Type B pancreatic cell (in vitro differentiated cells): ENCODE measurements at regions not wholly inside any gene's neighbourhood (a gene's known extent, or its start where the extent isn't known, plus 50 kb on each side); places are given as distances from the start of the nearest gene placed in this dataset.

Experiments used
- DNase-seq: peaks from one replicate; pipeline ENCODE4 v3.0.0; 2021; ENCODE audit warnings: mixed read lengths; ENCODE audit not compliant: unreplicated experiment; ENCODE audit errors: extremely low spot score
- H3K27ac Mint-ChIP-seq: 2 replicates; pipeline ENCODE4 v1.8.0; 2021; ENCODE audit warnings: mild to moderate bottlenecking, mixed read lengths
- H3K27me3 Mint-ChIP-seq: 2 replicates; pipeline ENCODE4 v1.8.0; 2021; ENCODE audit warnings: mixed read lengths
- H3K36me3 Mint-ChIP-seq: 2 replicates; pipeline ENCODE4 v1.8.0; 2021; ENCODE audit warnings: mixed read lengths
- H3K4me1 Mint-ChIP-seq: one replicate; pipeline ENCODE4 v1.8.0; 2021; ENCODE audit warnings: mixed read lengths; ENCODE audit not compliant: unreplicated experiment
- H3K4me3 Mint-ChIP-seq: 2 replicates; pipeline ENCODE4 v1.8.0; 2021; ENCODE audit warnings: mild to moderate bottlenecking, mixed read lengths
- H3K9me3 Mint-ChIP-seq: 2 replicates; pipeline ENCODE4 v1.8.0; 2021; ENCODE audit warnings: mixed read lengths
- TF ChIP-seq, protein P1 (sequence below): fragments of 200-600 bp; sonication (generic); conservative IDR thresholded peaks from 2 replicates; pipeline ENCODE4 v1.5.0; 2021; ENCODE audit warnings: antibody characterized with exemption, mild to moderate bottlenecking

DNA sequence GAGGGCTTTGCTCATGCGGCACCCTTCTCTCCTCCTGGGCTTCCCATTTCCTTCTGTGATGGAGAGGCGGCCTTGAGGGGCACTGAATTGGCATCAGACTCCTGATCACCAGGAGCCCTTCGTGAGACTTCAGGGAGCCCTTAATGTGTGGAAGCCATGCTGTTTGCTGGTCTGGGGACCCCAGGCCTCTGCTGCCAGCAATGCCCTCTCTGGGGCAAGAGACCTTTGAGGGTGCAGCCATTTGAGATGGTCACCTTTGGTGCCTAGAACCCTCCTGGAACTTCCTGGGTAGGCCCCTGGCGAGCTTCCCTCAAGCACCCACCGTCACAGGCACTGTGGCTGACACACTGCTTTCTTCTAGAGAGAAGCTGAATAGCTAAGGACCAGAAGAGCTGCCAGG, 338.7 kb upstream of the IRX4 start:
- TF ChIP-seq, protein P1, sequence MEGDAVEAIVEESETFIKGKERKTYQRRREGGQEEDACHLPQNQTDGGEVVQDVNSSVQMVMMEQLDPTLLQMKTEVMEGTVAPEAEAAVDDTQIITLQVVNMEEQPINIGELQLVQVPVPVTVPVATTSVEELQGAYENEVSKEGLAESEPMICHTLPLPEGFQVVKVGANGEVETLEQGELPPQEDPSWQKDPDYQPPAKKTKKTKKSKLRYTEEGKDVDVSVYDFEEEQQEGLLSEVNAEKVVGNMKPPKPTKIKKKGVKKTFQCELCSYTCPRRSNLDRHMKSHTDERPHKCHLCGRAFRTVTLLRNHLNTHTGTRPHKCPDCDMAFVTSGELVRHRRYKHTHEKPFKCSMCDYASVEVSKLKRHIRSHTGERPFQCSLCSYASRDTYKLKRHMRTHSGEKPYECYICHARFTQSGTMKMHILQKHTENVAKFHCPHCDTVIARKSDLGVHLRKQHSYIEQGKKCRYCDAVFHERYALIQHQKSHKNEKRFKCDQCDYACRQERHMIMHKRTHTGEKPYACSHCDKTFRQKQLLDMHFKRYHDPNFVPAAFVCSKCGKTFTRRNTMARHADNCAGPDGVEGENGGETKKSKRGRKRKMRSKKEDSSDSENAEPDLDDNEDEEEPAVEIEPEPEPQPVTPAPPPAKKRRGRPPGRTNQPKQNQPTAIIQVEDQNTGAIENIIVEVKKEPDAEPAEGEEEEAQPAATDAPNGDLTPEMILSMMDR: no peak
- no peak overlapping the region for H3K4me3 Mint-ChIP-seq
- no peak overlapping the region for H3K27ac Mint-ChIP-seq
- DNase-seq: no peak
- H3K36me3 Mint-ChIP-seq: no peaks in the 10 kb centered on the region
- no peaks in the 10 kb centered on the region for H3K9me3 Mint-ChIP-seq
- peaks cover 14% of the 10 kb centered on the region for H3K27me3 Mint-ChIP-seq
- H3K4me1 Mint-ChIP-seq: no peaks in the 10 kb centered on the region

DNA sequence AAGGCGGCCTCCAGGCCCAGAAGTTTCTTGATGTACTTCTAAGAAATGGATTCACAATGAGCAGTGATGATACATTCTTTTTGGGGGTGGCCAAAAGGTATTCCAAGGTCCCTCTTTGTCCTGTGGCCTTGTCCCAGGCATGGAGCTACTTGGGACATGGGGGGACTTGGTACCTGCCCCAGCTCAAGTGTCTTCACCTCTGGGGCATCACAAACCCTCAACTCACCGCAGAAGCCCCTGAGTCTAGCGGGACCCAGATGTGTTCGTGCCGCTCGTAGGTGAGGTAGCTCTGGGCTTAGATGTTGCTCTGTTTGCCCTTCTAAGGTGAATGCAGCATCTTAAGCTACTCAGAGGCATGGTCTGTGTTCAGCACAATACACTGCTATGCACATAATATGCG, 338.0 kb upstream of the IRX4 start:
- H3K9me3 Mint-ChIP-seq: no peaks in the 10 kb centered on the region
- no peaks in the 10 kb centered on the region for H3K36me3 Mint-ChIP-seq
- H3K27me3 Mint-ChIP-seq: peaks cover 19% of the 10 kb centered on the region
- H3K27ac Mint-ChIP-seq: no peak overlapping the region
- peaks cover 2% of the 10 kb centered on the region for H3K4me1 Mint-ChIP-seq
- no peak for DNase-seq
- H3K4me3 Mint-ChIP-seq: no peak overlapping the region
- TF ChIP-seq, protein P1: no peak

GRCh38 chr5:2219149-2219776, 336.5 kb upstream of the IRX4 start:
- Mint-ChIP-seq H3K9me3 (no peaks in the 10 kb centered on the region), H3K27me3 (peaks cover 15% of the 10 kb centered on the region), H3K27ac (no peak overlapping the region), H3K4me1 (peaks cover 7% of the 10 kb centered on the region), H3K4me3 (no peak overlapping the region), H3K36me3 (no peaks in the 10 kb centered on the region)
- TF ChIP-seq, protein P1: no peak
- DNase-seq: no peak

DNA sequence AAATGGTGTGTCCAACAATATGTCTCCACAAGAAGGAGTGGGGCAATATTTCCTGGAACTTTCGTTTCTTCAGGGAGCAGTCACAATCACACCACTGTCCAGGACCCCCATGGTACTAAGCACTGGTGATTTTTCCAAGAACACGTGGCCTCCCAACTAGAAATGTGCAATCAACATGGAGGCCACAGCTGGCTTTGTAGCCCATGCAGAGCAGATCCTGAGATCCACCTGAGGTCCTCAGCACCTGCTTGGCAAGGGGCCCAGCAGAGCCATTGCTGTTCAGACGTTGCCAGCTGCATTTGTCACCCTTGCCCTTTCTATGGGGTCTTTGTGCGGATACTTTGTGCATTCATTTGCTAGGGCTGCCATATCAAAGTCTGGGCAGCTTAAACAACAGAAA, 334.5 kb upstream of the IRX4 start:
- H3K4me1 Mint-ChIP-seq: peaks cover 11% of the 10 kb centered on the region
- H3K9me3 Mint-ChIP-seq: no peaks in the 10 kb centered on the region
- DNase-seq: no peak
- H3K36me3 Mint-ChIP-seq: no peaks in the 10 kb centered on the region
- peaks cover 15% of the 10 kb centered on the region for H3K27me3 Mint-ChIP-seq
- no peak overlapping the region for H3K27ac Mint-ChIP-seq
- no peak overlapping the region for H3K4me3 Mint-ChIP-seq
- TF ChIP-seq, protein P1: no peak

DNA sequence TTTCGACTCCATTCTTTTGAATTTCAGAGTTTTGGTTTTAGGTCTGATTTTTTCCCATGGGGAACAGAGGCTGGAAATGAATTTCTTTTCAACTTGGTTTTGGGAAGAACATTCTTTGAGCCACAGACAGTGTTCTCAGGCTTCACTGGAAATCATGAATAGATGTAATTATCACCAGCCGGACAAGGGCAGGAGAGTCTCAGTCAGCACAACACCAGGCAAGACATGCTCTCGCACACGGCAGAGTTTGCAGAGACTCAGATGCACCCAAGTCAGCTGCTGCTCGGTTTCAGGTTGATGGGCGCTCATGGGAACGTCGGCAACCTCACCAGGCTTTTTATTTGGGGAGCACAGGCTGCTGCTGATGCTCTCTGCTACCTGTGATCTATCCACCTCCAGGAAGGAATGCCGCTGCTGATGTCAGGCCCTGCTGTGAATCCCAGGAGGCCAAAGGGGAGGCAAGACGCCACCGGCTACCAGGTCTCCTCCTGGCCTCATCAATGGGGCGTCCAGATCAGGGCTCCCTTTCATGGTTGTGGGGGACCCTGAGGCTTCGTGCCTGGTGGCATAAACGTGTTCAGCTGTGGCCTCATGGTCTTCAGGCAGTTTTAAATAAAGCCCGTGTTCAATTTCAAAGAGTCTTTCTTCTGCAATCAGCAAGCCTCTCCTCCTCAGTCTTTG, 332.3 kb upstream of the IRX4 start:
- Mint-ChIP-seq H3K27ac (no peak overlapping the region), H3K36me3 (no peaks in the 10 kb centered on the region), H3K4me1 (peaks cover 11% of the 10 kb centered on the region), H3K9me3 (no peaks in the 10 kb centered on the region), H3K4me3 (no peak overlapping the region), H3K27me3 (peaks cover 22% of the 10 kb centered on the region)
- DNase-seq: no peak
- TF ChIP-seq, protein P1: no peak
